ENCODE measurements at regions not wholly inside any gene's neighbourhood (a gene's known extent, or its start where the extent isn't known, plus 50 kb on each side); places are given as distances from the start of the nearest gene placed in this dataset.

- DNase-seq (ENCODE audit: low read depth in 1 of 2, low spot score in 1 of 2) (no peak), FAIRE-seq (no peak), ATAC-seq (no peak)
- Histone ChIP-seq H3K4me1 (peaks cover 35% of the 10 kb centered on the region), H3K27ac (peak overlapping the region in 1 of 2 experiments; percentile 36; a peak in 1 of 6 replicates), H3K9me3 (no peaks in the 10 kb centered on the region), H3K4me2 (no peak overlapping the region), H3K4me3 (no peak overlapping the region)
- 90% methylated on average over 1 of the region's 1 CpG for WGBS (ENCODE audit: missing lambda C conversion rate)
- ChIA-PET CTCF (interaction anchor here (1.9 kb wide), 1 partner anchor 196 kb away, joined by 5 read pairs; no protein-coding TSS in a partner anchor), POLR2A (no interaction called here)
- no peak for TF ChIP-seq MYC (IDR thresholded peaks at IDR 0.05; ENCODE audit: borderline replicate concordance, low read length)
- TF ChIP-seq RARB (CRISPR knock-in tag; IDR thresholded peaks at IDR 0.05) = no peak
- no peak for TF ChIP-seq KDM5A (IDR thresholded peaks at IDR 0.05)
- no peak for TF ChIP-seq POLR2A (IDR thresholded peaks at IDR 0.05; ENCODE audit: low read length)
- no peak for TF ChIP-seq ZC3H11A (IDR thresholded peaks at IDR 0.05)
- no peak for TF ChIP-seq HOXA7 (CRISPR knock-in tag; IDR thresholded peaks at IDR 0.05)
- no peak for TF ChIP-seq CHD4 (IDR thresholded peaks at IDR 0.05; ENCODE audit: borderline replicate concordance)
Observed at GRCh38 chrX:45518552-45518951, 317.9 kb upstream of the DIPK2B start.

- no peak for TF ChIP-seq BHLHE40 (IDR thresholded peaks at IDR 0.05; ENCODE audit: low read depth, low read length)
- no peak for TF ChIP-seq FOSL2 (IDR thresholded peaks at IDR 0.05)
- 0 out of 2 replicates have a peak, but pooled peaks have one; percentile 18 for TF ChIP-seq FOSL2 (CRISPR knock-in tag; IDR thresholded peaks at IDR 0.05)
- FAIRE-seq (peak; percentile 84), DNase-seq (ENCODE audit: low read depth in 1 of 2, low spot score in 1 of 2) (peak in 1 of 2 experiments; percentile 36), ATAC-seq (no peak; a peak in 1 of 6 replicates)
- peaks cover 40% of the 10 kb centered on the region for H3K4me1 ChIP-seq
- CTCF ChIA-PET = interaction anchor here (1.0 to 1.9 kb wide), 4 partner anchors 195 to 859 kb away, joined by 3 to 5 read pairs (median 3); no protein-coding TSS in a partner anchor
- no peaks in the 10 kb centered on the region for H3K9me3 ChIP-seq
- H3K27ac ChIP-seq = peak overlapping the region; percentile 79 to 96; a peak in 5 of 6 replicates
- POLR2A ChIA-PET = no interaction called here
- 69% methylated on average over 5 of the region's 5 CpGs for WGBS (ENCODE audit: missing lambda C conversion rate)
- peak overlapping the region; percentile 7; the same call in 1 of the 3 replicates for H3K4me2 ChIP-seq
- H3K4me3 ChIP-seq = no peak overlapping the region
Observed at GRCh38 chrX:45517090-45517973, 316.7 kb upstream of the DIPK2B start.

GRCh38 chrX:45515262-45516215 is 314.9 kb upstream of the DIPK2B start:
- Histone ChIP-seq H3K4me1 (peaks cover 40% of the 10 kb centered on the region), H3K9me3 (no peaks in the 10 kb centered on the region), H3K27ac (peak overlapping the region; percentile 79 to 96), H3K4me2 (peak overlapping the region; percentile 81), H3K4me3 (peak overlapping the region; percentile 18; the same call in 1 of the 3 replicates)
- 3% methylated on average over 12 of the region's 12 CpGs for WGBS (ENCODE audit: missing lambda C conversion rate)
- ATAC-seq = peak; percentile 95 to 99
- CTCF ChIA-PET = interaction anchor here (0.6 to 3.0 kb wide), 39 partner anchors 9 to 905 kb away, joined by 3 to 19 read pairs (median 4); no protein-coding TSS in a partner anchor
- peak; percentile 65 for FAIRE-seq
- peak; percentile 56 to 95 for DNase-seq (ENCODE audit: low read depth in 1 of 2, low spot score in 1 of 2)
- POLR2A ChIA-PET = interaction anchor here (0.7 to 2.3 kb wide), 7 partner anchors 9 to 893 kb away, joined by 3 to 20 read pairs (median 4); no protein-coding TSS in a partner anchor
- TF ChIP-seq ESRRA (IDR thresholded peaks at IDR 0.05; ENCODE audit: borderline replicate concordance, low read length) (no peak), KDM5A (IDR thresholded peaks at IDR 0.05) (no peak), HOXB13 (CRISPR knock-in tag; IDR thresholded peaks at IDR 0.05; ENCODE audit: low read depth) (no peak), USF2 (IDR thresholded peaks at IDR 0.05) (no peak), REST (IDR thresholded peaks at IDR 0.05) (no peak), RAD21 (conservative IDR thresholded peaks at IDR 0.05 in 1 of 2, IDR thresholded peaks at IDR 0.05 in 1 of 2) (peak; percentile 90 to 91), TP53 (CRISPR knock-in tag; IDR thresholded peaks at IDR 0.05) (no peak), ZC3H11A (IDR thresholded peaks at IDR 0.05) (no peak), SMC3 (IDR thresholded peaks at IDR 0.05) (peak; percentile 78), ATOH8 (CRISPR knock-in tag; IDR thresholded peaks at IDR 0.05; ENCODE audit: low read depth) (0 out of 2 replicates have a peak, but pooled peaks have one; percentile 25), MAX (IDR thresholded peaks at IDR 0.05) (peak; percentile 82), E2F6 (IDR thresholded peaks at IDR 0.05; ENCODE audit: borderline replicate concordance, low read depth) (no peak), RFX5 (IDR thresholded peaks at IDR 0.05) (no peak), NPAS2 (CRISPR knock-in tag; IDR thresholded peaks at IDR 0.05; ENCODE audit: borderline replicate concordance) (no peak), CBX8 (IDR thresholded peaks at IDR 0.05) (no peak), RNF2 (IDR thresholded peaks at IDR 0.05; ENCODE audit: borderline replicate concordance, low read depth) (no peak)
